Panc1 (cell line): ENCODE measurements at regions not wholly inside any gene's neighbourhood (a gene's known extent, or its start where the extent isn't known, plus 50 kb on each side); places are given as distances from the start of the nearest gene placed in this dataset.

Experiments
- ATAC-seq: fragments of 200-7000 bp; cut with Tn5 transposase; 2 replicates; pipeline ENCODE4 v1.9.1; 2020; ENCODE audit warnings: mild to moderate bottlenecking, moderate library complexity
- BruUV-seq: library from RNA; stranded (reverse); fragments of 400-500 nt; replicated peaks from 2 replicates; lab custom pipeline; 2021; lab: Mats Ljungman, UMichigan
- CTCF ChIA-PET: fragments of 300-600 bp; sonication (Branson Sonifier 250); formaldehyde crosslinking; loops from one replicate; lab custom pipeline; 2022; ENCODE audit warnings: antibody characterized with exemption; lab: Charles Lee
- POLR2A ChIA-PET: fragments of 300-600 bp; sonication (Branson Sonifier 250); formaldehyde crosslinking; loops from one replicate; lab custom pipeline; 2022; ENCODE audit warnings: antibody characterized with exemption; lab: Charles Lee
- DNase-seq: peaks from one replicate; pipeline ENCODE4 v3.0.0-alpha.2; 2010; ENCODE audit warnings: low read depth, low spot score
- H3K27ac ChIP-seq: 2 replicates; pipeline ENCODE4 v1.5.1; 2011; ENCODE audit warnings: mild to moderate bottlenecking, low read length, inconsistent platforms
- H3K27me3 ChIP-seq: fragments of 200-500 bp; sonication (Bioruptor generic); 2 replicates; pipeline ENCODE4 v1.6.0; 2014; ENCODE audit warnings: low read length, inconsistent platforms; ENCODE audit not compliant: control insufficient read depth, insufficient read depth
- H3K36me3 ChIP-seq: fragments of 200-500 bp; sonication (Bioruptor generic); 2 replicates; pipeline ENCODE4 v1.5.1; 2014; ENCODE audit warnings: inconsistent platforms, mild to moderate bottlenecking, low read length, moderate library complexity; ENCODE audit not compliant: control insufficient read depth, insufficient read depth
- H3K4me1 ChIP-seq: 2 replicates; pipeline ENCODE4 v1.5.1; 2011; ENCODE audit warnings: inconsistent platforms, mild to moderate bottlenecking, low read length, moderate library complexity; ENCODE audit not compliant: control insufficient read depth, insufficient read depth
- H3K4me3 ChIP-seq, 2 experiments: 2 replicates each; pipeline ENCODE4 v1.5.1; 2011 to 2012; ENCODE audit warnings: low read depth in 2 of 2, low read length in 2 of 2, mild to moderate bottlenecking in 2 of 2, inconsistent platforms in 1 of 2, moderate library complexity in 1 of 2
- H3K9me3 ChIP-seq: fragments of 200-500 bp; sonication (Bioruptor generic); 2 replicates; pipeline ENCODE4 v1.5.1; 2014; ENCODE audit warnings: low read depth, mild to moderate bottlenecking, inconsistent platforms, low read length, moderate library complexity; ENCODE audit not compliant: control insufficient read depth, insufficient read depth
- POLR2AphosphoS5 ChIP-seq: IDR thresholded peaks from 2 replicates; pipeline ENCODE4 v1.6.1; 2012; ENCODE audit warnings: mild to moderate bottlenecking, low read depth, low read length, moderate library complexity
- SIN3A ChIP-seq: IDR thresholded peaks from 2 replicates; pipeline ENCODE4 v1.6.1; 2012; ENCODE audit warnings: low read depth, mild to moderate bottlenecking, low read length, moderate library complexity, borderline replicate concordance; ENCODE audit not compliant: insufficient read depth
- TCF7L2 ChIP-seq: IDR thresholded peaks from 2 replicates; pipeline ENCODE4 v1.6.1; 2011; ENCODE audit warnings: mild to moderate bottlenecking, low read depth, low read length, inconsistent platforms
- in situ Hi-C: cut with HindIII; loops from 2 replicates; pipeline ENCODE4 v1.10.0; 2016; ENCODE audit warnings: low sequenced_read_pairs, low pct_unique_long_range_greater_than_20kb
- intact Hi-C: fragments of 100-400 bp; cut with micrococcal nuclease; formaldehyde crosslinking; loops from one replicate; pipeline ENCODE4 v1.10.0; 2022; ENCODE audit not compliant: unreplicated experiment
- TF ChIP-seq, protein P1 (sequence below), 2 experiments: IDR thresholded peaks; 2 replicates each; pipeline ENCODE4 v1.6.1; 2011 to 2012; ENCODE audit warnings: low read depth in 2 of 2, control low read depth in 1 of 2, low read length in 1 of 2, mild to moderate bottlenecking in 1 of 2, moderate library complexity in 1 of 2; ENCODE audit not compliant: insufficient read depth in 1 of 2
- TF ChIP-seq, protein P2 (sequence below): fragments of 450-650 bp; IDR thresholded peaks from 2 replicates; pipeline ENCODE4 v1.5.1; 2017; ENCODE audit warnings: mild to moderate bottlenecking

DNA sequence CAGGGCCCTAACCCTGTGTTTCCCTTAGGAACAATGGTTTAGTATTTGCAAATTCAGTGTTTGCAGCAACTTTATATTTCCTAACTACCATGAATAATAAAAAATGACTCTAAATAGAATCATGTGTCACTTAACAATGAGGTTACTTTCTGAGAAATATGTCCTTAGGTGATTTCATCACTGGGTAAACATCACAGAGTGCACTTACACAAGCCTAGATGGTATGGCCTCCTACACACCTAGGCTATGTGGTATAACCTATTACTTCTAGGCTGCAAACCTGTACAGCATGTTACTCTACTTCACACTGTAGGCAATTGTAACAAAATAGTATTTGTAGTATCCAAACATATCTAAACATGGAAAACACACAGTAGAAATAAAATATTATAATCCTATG, 1174.6 kb upstream of the LRRTM3 start:
- no peaks in the 10 kb centered on the region for H3K27me3 ChIP-seq
- H3K9me3 ChIP-seq, result no peaks in the 10 kb centered on the region
- no peak overlapping the region for H3K27ac ChIP-seq
- in situ Hi-C loops, result no loop called here
- no peak for ATAC-seq
- BruUV-seq, result no TSS peak
- no peak overlapping the region for H3K4me3 ChIP-seq
- intact Hi-C loops, result no loop called here
- TF ChIP-seq SIN3A, result no peak
- H3K36me3 ChIP-seq, result no peaks in the 10 kb centered on the region
- POLR2A ChIA-PET, result no interaction called here
- DNase-seq, result no peak
- H3K4me1 ChIP-seq, result no peaks in the 10 kb centered on the region
- CTCF ChIA-PET, result no interaction called here

DNA sequence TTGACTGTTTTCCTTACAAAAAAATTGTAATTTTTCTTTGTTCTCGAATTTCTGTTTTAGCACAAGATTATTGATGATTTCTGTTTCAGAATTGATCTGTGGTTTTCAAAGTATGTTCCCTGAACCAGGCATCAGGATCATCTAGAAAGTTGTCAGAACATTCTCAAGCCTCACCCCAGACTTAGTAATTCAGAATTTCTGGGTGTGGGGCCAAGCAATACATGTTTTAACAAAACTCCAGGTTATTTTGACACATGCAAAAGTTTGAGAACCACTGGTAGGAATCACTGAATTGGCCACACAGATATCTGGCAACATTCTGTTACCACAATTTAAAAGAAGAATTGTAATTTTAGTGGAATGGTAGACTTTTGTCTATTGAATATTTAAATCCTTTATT, 1173.9 kb upstream of the LRRTM3 start:
- TF ChIP-seq POLR2AphosphoS5, result no peak
- TF ChIP-seq SIN3A, result no peak
- TF ChIP-seq, protein P1, sequence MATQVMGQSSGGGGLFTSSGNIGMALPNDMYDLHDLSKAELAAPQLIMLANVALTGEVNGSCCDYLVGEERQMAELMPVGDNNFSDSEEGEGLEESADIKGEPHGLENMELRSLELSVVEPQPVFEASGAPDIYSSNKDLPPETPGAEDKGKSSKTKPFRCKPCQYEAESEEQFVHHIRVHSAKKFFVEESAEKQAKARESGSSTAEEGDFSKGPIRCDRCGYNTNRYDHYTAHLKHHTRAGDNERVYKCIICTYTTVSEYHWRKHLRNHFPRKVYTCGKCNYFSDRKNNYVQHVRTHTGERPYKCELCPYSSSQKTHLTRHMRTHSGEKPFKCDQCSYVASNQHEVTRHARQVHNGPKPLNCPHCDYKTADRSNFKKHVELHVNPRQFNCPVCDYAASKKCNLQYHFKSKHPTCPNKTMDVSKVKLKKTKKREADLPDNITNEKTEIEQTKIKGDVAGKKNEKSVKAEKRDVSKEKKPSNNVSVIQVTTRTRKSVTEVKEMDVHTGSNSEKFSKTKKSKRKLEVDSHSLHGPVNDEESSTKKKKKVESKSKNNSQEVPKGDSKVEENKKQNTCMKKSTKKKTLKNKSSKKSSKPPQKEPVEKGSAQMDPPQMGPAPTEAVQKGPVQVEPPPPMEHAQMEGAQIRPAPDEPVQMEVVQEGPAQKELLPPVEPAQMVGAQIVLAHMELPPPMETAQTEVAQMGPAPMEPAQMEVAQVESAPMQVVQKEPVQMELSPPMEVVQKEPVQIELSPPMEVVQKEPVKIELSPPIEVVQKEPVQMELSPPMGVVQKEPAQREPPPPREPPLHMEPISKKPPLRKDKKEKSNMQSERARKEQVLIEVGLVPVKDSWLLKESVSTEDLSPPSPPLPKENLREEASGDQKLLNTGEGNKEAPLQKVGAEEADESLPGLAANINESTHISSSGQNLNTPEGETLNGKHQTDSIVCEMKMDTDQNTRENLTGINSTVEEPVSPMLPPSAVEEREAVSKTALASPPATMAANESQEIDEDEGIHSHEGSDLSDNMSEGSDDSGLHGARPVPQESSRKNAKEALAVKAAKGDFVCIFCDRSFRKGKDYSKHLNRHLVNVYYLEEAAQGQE (IDR thresholded peaks at IDR 0.05; ENCODE audit: insufficient read depth in 1 of 2, low read depth in 2 of 2, low read length in 1 of 2), result no peak
- Histone ChIP-seq H3K4me3 (no peak overlapping the region), H3K4me1 (no peaks in the 10 kb centered on the region), H3K27ac (no peak overlapping the region), H3K36me3 (no peaks in the 10 kb centered on the region), H3K9me3 (no peaks in the 10 kb centered on the region), H3K27me3 (no peaks in the 10 kb centered on the region)
- in situ Hi-C loops (no loop called here), intact Hi-C loops (no loop called here)
- BruUV-seq, result no TSS peak
- CTCF ChIA-PET, result no interaction called here
- POLR2A ChIA-PET, result no interaction called here
- DNase-seq, result no peak
- no peak for ATAC-seq

DNA sequence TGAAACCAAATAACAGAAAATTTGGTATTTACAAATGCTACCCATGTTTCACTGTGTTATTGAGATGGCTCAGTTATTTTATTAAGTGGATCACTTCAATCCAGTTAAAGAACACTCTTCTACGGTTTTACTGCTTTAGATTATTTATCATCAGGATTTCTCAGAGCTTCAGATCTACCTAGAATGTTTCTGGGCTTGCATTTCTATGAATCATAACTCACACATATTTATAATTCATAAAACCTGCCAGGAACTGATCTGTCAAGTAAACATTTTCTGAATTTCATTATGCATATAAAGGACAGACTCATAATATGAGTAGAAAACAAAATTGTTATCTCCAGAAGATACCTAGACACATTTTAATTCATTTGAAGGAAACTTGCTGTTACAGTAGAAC, 1172.3 kb upstream of the LRRTM3 start:
- TF ChIP-seq, protein P2, sequence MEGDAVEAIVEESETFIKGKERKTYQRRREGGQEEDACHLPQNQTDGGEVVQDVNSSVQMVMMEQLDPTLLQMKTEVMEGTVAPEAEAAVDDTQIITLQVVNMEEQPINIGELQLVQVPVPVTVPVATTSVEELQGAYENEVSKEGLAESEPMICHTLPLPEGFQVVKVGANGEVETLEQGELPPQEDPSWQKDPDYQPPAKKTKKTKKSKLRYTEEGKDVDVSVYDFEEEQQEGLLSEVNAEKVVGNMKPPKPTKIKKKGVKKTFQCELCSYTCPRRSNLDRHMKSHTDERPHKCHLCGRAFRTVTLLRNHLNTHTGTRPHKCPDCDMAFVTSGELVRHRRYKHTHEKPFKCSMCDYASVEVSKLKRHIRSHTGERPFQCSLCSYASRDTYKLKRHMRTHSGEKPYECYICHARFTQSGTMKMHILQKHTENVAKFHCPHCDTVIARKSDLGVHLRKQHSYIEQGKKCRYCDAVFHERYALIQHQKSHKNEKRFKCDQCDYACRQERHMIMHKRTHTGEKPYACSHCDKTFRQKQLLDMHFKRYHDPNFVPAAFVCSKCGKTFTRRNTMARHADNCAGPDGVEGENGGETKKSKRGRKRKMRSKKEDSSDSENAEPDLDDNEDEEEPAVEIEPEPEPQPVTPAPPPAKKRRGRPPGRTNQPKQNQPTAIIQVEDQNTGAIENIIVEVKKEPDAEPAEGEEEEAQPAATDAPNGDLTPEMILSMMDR, result no peak
- TF ChIP-seq TCF7L2, result no peak
- no peak for DNase-seq
- intact Hi-C loops, result no loop called here
- no peaks in the 10 kb centered on the region for H3K27me3 ChIP-seq
- CTCF ChIA-PET, result no interaction called here
- no TSS peak for BruUV-seq
- in situ Hi-C loops, result no loop called here
- H3K27ac ChIP-seq, result no peak overlapping the region
- no peaks in the 10 kb centered on the region for H3K36me3 ChIP-seq
- H3K9me3 ChIP-seq, result no peaks in the 10 kb centered on the region
- ATAC-seq, result no peak
- H3K4me1 ChIP-seq, result no peaks in the 10 kb centered on the region
- H3K4me3 ChIP-seq, result no peak overlapping the region
- POLR2A ChIA-PET, result interaction anchor here (0.6 kb wide), 1 partner anchor 237 kb away, joined by 3 read pairs; no protein-coding TSS in a partner anchor
